HG03039 (cell line): ENCODE measurements at regions not wholly inside any gene's neighbourhood (a gene's known extent, or its start where the extent isn't known, plus 50 kb on each side); places are given as distances from the start of the nearest gene placed in this dataset.

Experiments used
- ATAC-seq: cut with Tn5 transposase; IDR thresholded peaks from one replicate; pipeline ENCODE4 v1.9.1; 2021; ENCODE audit warnings: mild to moderate bottlenecking, moderate library complexity; ENCODE audit not compliant: unreplicated experiment

GRCh38 chr7:118298771-118299170 is 74.3 kb downstream of the ANKRD7 start:
- ATAC-seq = no peak

GRCh38 chr7:118300177-118300576 is 75.7 kb downstream of the ANKRD7 start:
- ATAC-seq = no peak

GRCh38 chr7:118304100-118304499 is 79.6 kb downstream of the ANKRD7 start:
- no peak for ATAC-seq

DNA sequence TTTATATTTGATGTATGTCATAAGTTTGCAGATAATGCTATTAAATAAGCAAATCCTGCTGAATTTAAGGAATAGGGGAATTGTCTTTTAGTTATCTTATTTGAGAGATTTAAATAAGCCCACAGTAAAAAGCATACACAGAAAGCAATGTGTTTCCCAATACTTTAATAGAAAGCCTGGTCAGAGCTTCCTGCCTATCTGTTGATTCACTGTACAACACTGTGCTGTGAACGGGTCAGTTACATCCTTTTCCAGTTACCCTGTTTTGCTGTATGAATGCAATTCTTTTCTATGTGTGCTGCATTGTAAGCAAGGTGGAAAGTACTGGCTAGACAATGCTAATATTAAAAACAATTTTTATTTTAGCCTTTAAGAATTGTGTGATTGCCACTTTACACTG is 81.2 kb downstream of the ANKRD7 start:
- ATAC-seq = no peak

- ATAC-seq = no peak
Observed at GRCh38 chr7:118306771-118307170, 82.3 kb downstream of the ANKRD7 start.

DNA sequence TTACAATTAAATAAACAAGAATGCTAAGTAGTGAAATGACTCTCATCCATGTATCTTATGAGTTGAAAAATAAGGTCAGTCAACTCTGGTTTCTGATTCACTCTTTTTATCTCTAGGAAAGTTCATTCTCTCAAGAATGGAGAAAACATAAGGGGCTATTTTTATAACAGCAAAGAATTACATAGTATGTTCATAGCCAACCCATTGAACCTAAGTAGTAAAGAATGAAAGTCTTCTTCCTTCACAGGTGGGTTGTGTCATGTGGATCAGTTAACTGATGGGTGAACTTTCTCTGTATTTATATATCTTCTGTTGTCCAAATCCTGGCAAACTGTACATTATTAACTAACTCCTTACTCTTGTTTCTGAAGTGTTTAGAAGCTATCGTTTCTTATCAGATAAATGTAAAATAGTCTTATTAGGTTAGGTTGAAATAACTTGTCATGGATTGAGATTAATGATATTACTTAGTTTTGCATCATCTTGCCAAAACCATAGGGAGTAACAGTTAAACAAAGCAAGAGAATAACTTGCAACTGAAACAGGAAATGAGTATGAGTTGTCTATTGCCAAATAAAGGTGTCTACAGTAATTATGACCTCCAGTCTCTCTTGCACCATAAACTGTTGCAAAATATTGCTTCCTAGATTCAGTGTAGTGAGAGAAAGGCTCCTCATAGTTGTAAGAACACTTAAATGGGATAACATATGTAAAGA is 86.8 kb downstream of the ANKRD7 start:
- ATAC-seq = peak; percentile 60

- no peak for ATAC-seq
Observed at GRCh38 chr7:118312051-118312450, 87.5 kb downstream of the ANKRD7 start.

DNA sequence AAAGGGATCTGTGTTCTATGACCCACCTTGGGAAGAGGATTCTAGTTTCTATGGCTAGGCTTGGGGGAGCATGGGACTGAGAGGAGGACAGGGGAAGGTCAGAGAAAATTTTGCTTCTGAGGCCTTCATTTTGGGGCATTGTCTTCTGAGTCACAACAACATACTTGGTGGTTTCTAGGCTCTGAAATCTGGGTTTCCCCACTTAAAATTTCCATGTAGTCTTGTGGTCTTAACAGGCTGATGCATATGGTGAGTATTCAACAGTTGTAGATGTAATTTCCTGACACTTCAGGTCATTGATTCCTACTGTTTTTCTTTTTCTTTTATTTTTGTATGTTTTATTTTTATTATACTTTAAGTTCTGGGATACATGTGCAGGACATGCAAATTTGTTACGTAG is 88.5 kb downstream of the ANKRD7 start:
- ATAC-seq = peak; percentile 66

GRCh38 chr7:118324790-118325449 is 100.4 kb downstream of the ANKRD7 start:
- no peak for ATAC-seq

GRCh38 chr7:118325450-118325808 is 100.9 kb downstream of the ANKRD7 start:
- ATAC-seq = no peak

DNA sequence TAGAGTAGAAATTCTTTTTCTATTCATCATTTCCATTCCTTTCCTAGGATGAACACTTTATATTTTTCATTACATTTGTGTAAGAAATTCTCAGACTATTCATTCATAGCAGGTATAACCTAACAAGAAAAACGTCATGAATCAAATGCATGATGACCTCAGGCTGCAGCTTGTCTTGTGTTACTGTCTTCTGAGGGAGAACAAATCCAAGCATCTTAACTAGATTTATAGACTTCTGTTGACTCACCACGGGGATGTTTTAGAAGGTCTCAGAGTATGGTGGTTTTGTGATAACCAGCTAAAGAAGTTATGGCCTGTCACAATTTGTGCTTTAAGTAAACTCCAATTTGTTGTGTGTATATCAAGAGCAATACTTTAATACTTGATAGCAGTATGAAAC is 102.7 kb downstream of the ANKRD7 start:
- ATAC-seq = no peak

DNA sequence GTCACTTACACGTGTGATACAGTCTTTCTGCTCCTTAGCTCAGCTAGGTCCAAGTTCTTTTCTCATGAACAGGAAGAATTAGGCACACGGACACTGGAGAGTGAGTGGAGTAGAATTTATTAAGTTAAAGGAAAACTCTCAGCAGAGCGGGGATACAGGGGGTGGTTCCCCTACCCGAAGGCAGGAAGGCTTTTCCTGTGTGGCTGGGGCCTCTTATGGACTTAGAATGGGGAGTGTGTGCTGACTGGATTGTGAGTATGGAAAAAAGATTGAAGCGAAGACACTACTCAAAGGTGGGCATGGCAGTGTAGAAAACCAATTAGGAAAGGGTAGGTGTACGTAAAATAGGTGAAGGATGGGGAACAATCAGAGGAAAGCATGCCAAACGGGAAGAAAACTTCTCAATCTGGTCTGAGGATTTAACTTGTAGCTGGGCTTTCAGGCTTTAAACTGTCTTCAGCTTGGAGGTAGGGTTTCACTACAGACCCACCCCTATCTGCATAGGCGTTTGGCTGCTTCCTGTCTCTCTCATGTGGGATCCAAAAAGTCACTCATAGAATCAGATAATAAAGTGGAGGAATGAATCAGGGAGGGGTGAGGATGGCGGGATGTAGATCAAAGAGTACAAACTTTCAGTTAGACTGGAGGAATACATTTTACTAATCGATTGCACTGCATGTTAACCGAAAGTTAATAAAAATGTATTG is 104.2 kb downstream of the ANKRD7 start:
- no peak for ATAC-seq

- ATAC-seq = no peak
Observed at GRCh38 chr7:118330388-118330787, 105.9 kb downstream of the ANKRD7 start.

DNA sequence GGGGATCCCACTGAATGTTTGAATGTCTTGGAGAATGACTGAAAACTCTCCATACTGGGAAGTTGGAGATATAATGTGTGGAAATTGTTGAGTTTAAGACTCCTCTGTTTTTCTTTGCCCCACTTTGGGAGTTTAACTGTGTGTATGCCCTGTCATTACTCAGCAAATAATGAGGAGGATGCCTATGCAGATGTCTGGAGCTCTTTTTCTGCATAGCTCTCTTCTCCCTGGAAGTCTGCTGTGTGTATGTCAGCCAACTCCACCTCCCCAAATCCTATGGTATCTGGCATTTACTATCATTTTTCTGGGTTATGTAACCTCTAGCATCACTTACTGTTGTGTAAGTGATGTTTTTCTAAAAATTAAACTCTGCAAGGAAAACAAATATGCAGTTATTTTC is 122.2 kb downstream of the ANKRD7 start:
- no peak for ATAC-seq

GRCh38 chr7:118349604-118350003 is 125.1 kb downstream of the ANKRD7 start:
- ATAC-seq = no peak

DNA sequence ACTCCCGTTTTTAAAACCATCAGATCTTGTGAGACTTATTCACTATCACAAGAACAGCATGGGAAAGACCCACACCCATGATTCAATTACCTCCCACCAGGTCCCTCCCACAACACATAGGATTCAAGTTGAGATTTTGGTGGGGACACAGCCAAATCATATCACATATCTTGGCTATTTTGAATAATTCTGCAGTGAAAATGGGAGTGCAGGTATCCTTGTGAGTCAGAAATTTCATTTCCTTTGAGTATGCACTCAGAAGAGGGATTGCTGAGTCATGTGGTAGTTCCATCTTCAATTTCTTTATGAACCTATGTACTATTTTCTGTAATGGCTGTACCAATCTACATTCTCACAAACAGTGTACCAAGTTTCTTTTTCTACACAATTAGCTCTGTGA is 125.8 kb downstream of the ANKRD7 start:
- ATAC-seq = peak; percentile 63

- ATAC-seq = no peak
Observed at GRCh38 chr7:118352867-118353453, 128.5 kb downstream of the ANKRD7 start.

DNA sequence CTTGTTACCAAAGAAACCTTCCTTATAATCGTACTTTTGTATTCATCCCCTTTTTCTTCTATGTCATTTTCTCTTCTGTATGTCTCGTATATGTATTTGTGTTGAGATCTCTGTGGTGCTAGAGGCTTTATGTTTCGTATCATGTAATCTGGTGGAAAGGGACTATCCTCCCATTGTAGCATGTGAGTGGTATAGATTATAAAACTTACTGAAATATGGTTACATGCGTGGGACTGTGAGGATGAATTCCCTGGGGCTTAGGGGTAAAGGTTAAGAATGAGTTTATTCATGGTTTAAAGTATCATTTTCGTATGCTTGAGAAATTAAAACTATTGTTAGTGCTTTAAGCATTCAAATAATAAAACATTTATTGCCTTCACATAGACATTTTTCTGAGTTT is 141.9 kb downstream of the ANKRD7 start:
- no peak for ATAC-seq

GRCh38 chr7:118368958-118369357 is 144.5 kb downstream of the ANKRD7 start:
- no peak for ATAC-seq

DNA sequence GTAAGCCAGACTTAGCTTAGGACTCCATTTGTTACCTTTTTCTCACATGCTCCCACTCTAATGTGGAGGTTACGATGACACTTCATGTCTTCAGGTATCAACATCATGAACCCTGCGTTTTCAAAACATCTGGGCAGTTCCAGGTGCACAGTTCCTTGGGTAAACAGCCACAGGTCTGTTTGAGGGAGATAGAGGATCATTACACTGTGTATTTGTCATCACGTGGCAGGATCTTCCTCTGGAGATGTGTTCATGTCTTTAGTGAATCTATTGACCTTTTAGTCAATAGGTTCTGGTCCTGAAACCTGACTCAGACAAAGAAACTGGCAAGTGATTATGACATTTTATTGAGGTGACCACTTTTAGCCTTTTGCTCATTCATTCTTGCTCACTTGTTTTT is 145.5 kb downstream of the ANKRD7 start:
- ATAC-seq = no peak

- no peak for ATAC-seq
Observed at GRCh38 chr7:118372530-118372929, 148.0 kb downstream of the ANKRD7 start.

GRCh38 chr7:118389629-118390028 is 165.1 kb downstream of the ANKRD7 start:
- no peak for ATAC-seq
